NB4 (cell line): ENCODE measurements at regions not wholly inside any gene's neighbourhood (a gene's known extent, or its start where the extent isn't known, plus 50 kb on each side); places are given as distances from the start of the nearest gene placed in this dataset.

Experiments used
- DNase-seq: peaks from one replicate; pipeline ENCODE4 v3.0.0; 2010; ENCODE audit warnings: low read depth
- H3K4me3 ChIP-seq: one replicate; pipeline ENCODE4 v1.5.1; 2011; ENCODE audit warnings: mild to moderate bottlenecking, low read depth, low read length, moderate library complexity
- CTCF ChIP-seq: IDR thresholded peaks from one replicate; pipeline ENCODE4 v1.5.1; 2012; ENCODE audit warnings: low read depth, low read length
- MAX ChIP-seq: IDR thresholded peaks from 2 replicates; pipeline ENCODE4 v1.6.1; 2011; ENCODE audit warnings: low read depth, low read length
- MYC ChIP-seq: IDR thresholded peaks from 2 replicates; pipeline ENCODE4 v1.6.1; 2011; ENCODE audit warnings: low read depth, low read length
- POLR2A ChIP-seq: IDR thresholded peaks from 2 replicates; pipeline ENCODE4 v1.6.1; 2011; ENCODE audit warnings: mild to moderate bottlenecking; ENCODE audit not compliant: insufficient read length; ENCODE audit errors: extremely low read depth

- no peak for TF ChIP-seq MAX
- no peak for TF ChIP-seq CTCF
- TF ChIP-seq MYC, result no peak
- TF ChIP-seq POLR2A, result no peak
- DNase-seq, result no peak
- no peak overlapping the region for H3K4me3 ChIP-seq
Measured at GRCh38 chr3:113141543-113141942, 69.8 kb upstream of the BOC start.

- DNase-seq, result no peak
- no peak overlapping the region for H3K4me3 ChIP-seq
- TF ChIP-seq MYC, result no peak
- TF ChIP-seq MAX, result no peak
- TF ChIP-seq POLR2A, result no peak
- TF ChIP-seq CTCF, result no peak
Measured at GRCh38 chr3:113142476-113142875, 68.9 kb upstream of the BOC start.

- no peak for DNase-seq
- no peak for TF ChIP-seq CTCF
- no peak for TF ChIP-seq MAX
- no peak for TF ChIP-seq POLR2A
- no peak for TF ChIP-seq MYC
- H3K4me3 ChIP-seq, result no peak overlapping the region
Measured at GRCh38 chr3:113143353-113143752, 68.0 kb upstream of the BOC start.

- H3K4me3 ChIP-seq, result no peak overlapping the region
- no peak for DNase-seq
- TF ChIP-seq MYC (no peak), CTCF (no peak), POLR2A (no peak), MAX (no peak)
Measured at GRCh38 chr3:113147681-113148261, 63.6 kb upstream of the BOC start.

GRCh38 chr3:113148284-113148683 is 63.1 kb upstream of the BOC start:
- DNase-seq, result no peak
- TF ChIP-seq CTCF (no peak), MAX (no peak), POLR2A (no peak), MYC (no peak)
- H3K4me3 ChIP-seq, result no peak overlapping the region

GRCh38 chr3:113150250-113150649 is 61.1 kb upstream of the BOC start:
- TF ChIP-seq MAX, result no peak
- TF ChIP-seq MYC, result no peak
- no peak for TF ChIP-seq CTCF
- no peak for TF ChIP-seq POLR2A
- H3K4me3 ChIP-seq, result no peak overlapping the region
- DNase-seq, result no peak
